ENCODE measurements at regions not wholly inside any gene's neighbourhood (a gene's known extent, or its start where the extent isn't known, plus 50 kb on each side); places are given as distances from the start of the nearest gene placed in this dataset.
A peak's percentile ranks its signal among the peaks of the same experiment; 100 is the strongest.

DNA sequence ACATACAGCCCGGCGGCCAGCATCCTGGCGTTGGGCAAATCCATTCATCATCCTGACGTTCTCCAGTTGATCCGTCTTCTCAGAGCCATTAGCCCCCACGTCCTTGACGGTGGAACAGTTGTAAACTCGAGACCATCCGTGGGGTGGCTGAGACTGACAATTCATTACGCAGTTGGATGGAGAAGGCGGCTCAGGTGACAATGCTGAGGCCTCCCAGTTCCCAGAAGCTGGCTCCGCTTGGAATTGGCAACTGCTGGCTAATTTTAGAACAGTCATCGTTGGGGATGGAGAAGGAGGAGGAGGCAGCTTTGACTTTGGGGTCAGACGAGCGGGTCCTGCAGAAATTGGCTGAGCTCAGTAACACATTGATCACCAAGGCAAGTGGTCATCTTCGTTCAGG is 186.5 kb downstream of the PHETA1 start:
- Histone ChIP-seq H3K9me3 (no peaks in the 10 kb centered on the region), H3K36me3 (no peaks in the 10 kb centered on the region), H3K4me1 (ENCODE audit: control insufficient read depth in 1 of 2, low read depth in 2 of 2) (no peaks in the 10 kb centered on the region), H3K4me3 (no peak overlapping the region), H3K27ac (no peak overlapping the region), H3K27me3 (replicated peaks; ENCODE audit: insufficient read depth) (no peaks in the 10 kb centered on the region)
- TF ChIP-seq CTCF (IDR thresholded peaks at IDR 0.05): no peak
- no peak for ATAC-seq (ENCODE audit: insufficient number of reproducible peaks, low FRiP score, low read depth)
- DNase-seq (ENCODE audit: low spot score): no peak

- TF ChIP-seq CTCF (IDR thresholded peaks at IDR 0.05): no peak
- DNase-seq (ENCODE audit: low spot score) (peak; percentile 14), ATAC-seq (ENCODE audit: insufficient number of reproducible peaks, low FRiP score, low read depth) (no peak)
- Histone ChIP-seq H3K4me1 (ENCODE audit: control insufficient read depth in 1 of 2, low read depth in 2 of 2) (no peaks in the 10 kb centered on the region), H3K27ac (no peak overlapping the region), H3K4me3 (no peak overlapping the region), H3K27me3 (replicated peaks; ENCODE audit: insufficient read depth) (no peaks in the 10 kb centered on the region), H3K9me3 (no peaks in the 10 kb centered on the region), H3K36me3 (no peaks in the 10 kb centered on the region)
Measured at GRCh38 chr12:111181143-111181726, 187.7 kb downstream of the PHETA1 start.

GRCh38 chr12:111180426-111181142 is 188.3 kb downstream of the PHETA1 start:
- Histone ChIP-seq H3K4me1 (ENCODE audit: control insufficient read depth in 1 of 2, low read depth in 2 of 2) (no peaks in the 10 kb centered on the region), H3K4me3 (no peak overlapping the region), H3K27ac (no peak overlapping the region), H3K27me3 (replicated peaks; ENCODE audit: insufficient read depth) (no peaks in the 10 kb centered on the region), H3K9me3 (no peaks in the 10 kb centered on the region), H3K36me3 (no peaks in the 10 kb centered on the region)
- DNase-seq (ENCODE audit: low spot score): no peak
- no peak for TF ChIP-seq CTCF (IDR thresholded peaks at IDR 0.05)
- no peak for ATAC-seq (ENCODE audit: insufficient number of reproducible peaks, low FRiP score, low read depth)

DNA sequence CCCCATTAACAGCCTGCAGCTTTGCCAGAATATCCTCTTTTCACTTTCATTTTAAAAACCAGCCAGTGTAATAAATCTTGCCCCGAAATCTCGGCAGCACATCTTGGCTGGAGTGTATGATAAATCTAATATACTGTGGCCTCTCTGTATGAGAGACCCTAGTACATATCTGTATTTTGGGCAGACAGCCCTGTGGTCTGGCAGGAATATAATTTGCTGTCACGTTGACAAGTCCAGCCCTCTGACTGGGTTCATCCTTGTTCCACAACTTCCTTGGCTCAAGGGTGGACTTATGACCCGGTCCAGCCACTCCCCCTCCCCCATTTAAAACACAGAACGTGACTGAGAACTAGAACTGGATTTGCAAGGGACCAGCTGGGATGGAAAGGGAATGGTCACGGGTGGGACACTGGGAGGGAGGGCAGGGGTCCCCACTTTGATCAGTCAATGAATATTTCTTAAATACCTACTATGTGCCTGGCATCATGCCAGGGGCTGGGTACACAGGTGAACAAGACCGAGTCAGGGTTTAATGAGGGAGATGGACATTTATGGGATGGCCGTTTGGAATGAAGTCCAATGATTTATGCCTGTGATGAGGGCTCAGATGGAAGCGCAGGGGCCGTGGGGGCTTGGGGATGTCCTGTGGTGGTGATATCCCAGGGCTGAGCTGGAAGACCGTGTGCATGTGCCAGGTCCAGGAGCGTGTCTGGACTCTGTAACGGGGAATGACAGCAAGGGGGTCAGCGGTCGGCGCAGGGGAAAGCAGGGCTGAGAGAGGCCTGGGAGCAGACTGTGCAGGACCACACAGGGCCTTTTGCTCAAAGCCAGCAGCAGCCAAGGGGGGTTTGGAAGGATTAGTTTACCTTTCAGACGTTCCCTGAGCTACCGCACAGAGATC is 190.5 kb downstream of the PHETA1 start:
- ATAC-seq (ENCODE audit: insufficient number of reproducible peaks, low FRiP score, low read depth): no peak
- H3K4me3 ChIP-seq: no peak overlapping the region
- no peaks in the 10 kb centered on the region for H3K27me3 ChIP-seq (replicated peaks; ENCODE audit: insufficient read depth)
- H3K36me3 ChIP-seq: no peaks in the 10 kb centered on the region
- no peaks in the 10 kb centered on the region for H3K4me1 ChIP-seq (ENCODE audit: control insufficient read depth in 1 of 2, low read depth in 2 of 2)
- no peaks in the 10 kb centered on the region for H3K9me3 ChIP-seq
- TF ChIP-seq CTCF (IDR thresholded peaks at IDR 0.05): no peak
- H3K27ac ChIP-seq: no peak overlapping the region
- no peak for DNase-seq (ENCODE audit: low spot score)

Data from thoracic aorta (tissue), 2 donors.